A673 (cell line): ENCODE measurements at regions not wholly inside any gene's neighbourhood (a gene's known extent, or its start where the extent isn't known, plus 50 kb on each side); places are given as distances from the start of the nearest gene placed in this dataset.
A peak's percentile ranks its signal among the peaks of the same experiment; 100 is the strongest.

ENCODE experiments used
- BruUV-seq: library from RNA; stranded (reverse); fragments of 400-500 nt; replicated peaks from 2 replicates; lab custom pipeline; 2021; lab: Mats Ljungman, UMichigan
- CTCF ChIA-PET: fragments of 300-600 bp; sonication (Branson Sonifier 250); formaldehyde crosslinking; loops from one replicate; lab custom pipeline; 2022; ENCODE audit warnings: antibody characterized with exemption; lab: Charles Lee
- POLR2A ChIA-PET: fragments of 300-600 bp; sonication (Branson Sonifier 250); formaldehyde crosslinking; loops from one replicate; lab custom pipeline; 2022; ENCODE audit warnings: antibody characterized with exemption; ENCODE audit not compliant: low non-redundant PET; lab: Charles Lee
- DNase-seq: peaks from one replicate; pipeline ENCODE4 v3.0.0-alpha.2; 2015; ENCODE audit warnings: low spot score
- H3K27ac ChIP-seq: fragments of 200-600 bp; sonication (generic); 2 replicates; pipeline ENCODE4 v1.5.1; 2016; ENCODE audit warnings: mixed run types, low read depth, mild to moderate bottlenecking, mixed read lengths, antibody characterized with exemption, low read length; ENCODE audit not compliant: poor library complexity, severe bottlenecking
- H3K27me3 ChIP-seq: fragments of 200-600 bp; sonication (generic); replicated peaks from 2 replicates; pipeline ENCODE4 v1.6.1; 2017; ENCODE audit warnings: mixed run types, low read depth, mild to moderate bottlenecking, mixed read lengths, antibody characterized with exemption, low read length; ENCODE audit not compliant: insufficient read depth, poor library complexity
- H3K36me3 ChIP-seq: fragments of 200-600 bp; sonication (generic); 2 replicates; pipeline ENCODE4 v1.6.1; 2016; ENCODE audit warnings: mixed run types, mild to moderate bottlenecking, mixed read lengths, antibody characterized with exemption, low read length; ENCODE audit not compliant: insufficient read depth, poor library complexity, severe bottlenecking
- H3K4me1 ChIP-seq: fragments of 200-600 bp; sonication (generic); 2 replicates; pipeline ENCODE4 v1.6.1; 2017; ENCODE audit warnings: mixed run types, mild to moderate bottlenecking, mixed read lengths, antibody characterized with exemption, low read length; ENCODE audit not compliant: insufficient read depth, poor library complexity, severe bottlenecking
- H3K4me3 ChIP-seq: fragments of 200-600 bp; sonication (generic); 2 replicates; pipeline ENCODE4 v1.5.1; 2016; ENCODE audit warnings: low read depth, mixed run types, mild to moderate bottlenecking, mixed read lengths, low read length; ENCODE audit not compliant: poor library complexity, severe bottlenecking
- H3K9me3 ChIP-seq: fragments of 200-600 bp; sonication (generic); 2 replicates; pipeline ENCODE4 v1.6.1; 2016; ENCODE audit warnings: mixed run types, low read depth, mild to moderate bottlenecking, mixed read lengths, antibody characterized with exemption, low read length; ENCODE audit not compliant: poor library complexity, severe bottlenecking
- CTCF ChIP-seq: fragments of 300-800, 200-600 bp; sonication (generic); conservative IDR thresholded peaks from 2 replicates; pipeline ENCODE4 v1.5.1; 2017; ENCODE audit warnings: low read depth, mild to moderate bottlenecking, antibody characterized with exemption, low read length, moderate library complexity, mixed read lengths
- EZH2 ChIP-seq: fragments of 200-600 bp; sonication (generic); IDR thresholded peaks from 2 replicates; pipeline ENCODE4 v1.6.1; 2017; ENCODE audit warnings: borderline replicate concordance, low read depth, mild to moderate bottlenecking, mixed read lengths, antibody characterized with exemption, low read length; ENCODE audit not compliant: poor library complexity, severe bottlenecking
- intact Hi-C: fragments of 100-400 bp; cut with micrococcal nuclease; formaldehyde crosslinking; loops from one replicate; pipeline ENCODE4 v1.10.0; 2022; ENCODE audit not compliant: unreplicated experiment

- TF ChIP-seq CTCF (no peak), EZH2 (no peak)
These were observed 783.6 kb downstream of the BRD1 start for GRCh38 chr22:49044091-49044490.

GRCh38 chr22:49042877-49043859, 784.5 kb downstream of the BRD1 start:
- POLR2A ChIA-PET: no interaction called here
- Histone ChIP-seq H3K36me3 (no peaks in the 10 kb centered on the region), H3K4me1 (peaks cover 32% of the 10 kb centered on the region), H3K4me3 (no peak overlapping the region), H3K27ac (peak overlapping the region; percentile 19), H3K9me3 (no peaks in the 10 kb centered on the region), H3K27me3 (no peaks in the 10 kb centered on the region)
- CTCF ChIA-PET: no interaction called here
- DNase-seq: no peak
- no peak for TF ChIP-seq EZH2
- intact Hi-C loops: loop anchor here (10.0 kb wide), 1 partner anchor 468 kb away; no protein-coding TSS in a partner anchor
- no TSS peak for BruUV-seq

More at GRCh38 chr22:49044091-49044490, 783.6 kb downstream of the BRD1 start:
- no TSS peak for BruUV-seq
- Histone ChIP-seq H3K4me1 (peaks cover 32% of the 10 kb centered on the region), H3K36me3 (no peaks in the 10 kb centered on the region), H3K27ac (no peak overlapping the region), H3K9me3 (no peaks in the 10 kb centered on the region), H3K27me3 (no peaks in the 10 kb centered on the region), H3K4me3 (no peak overlapping the region)
- CTCF ChIA-PET: no interaction called here
- DNase-seq: no peak
- intact Hi-C loops: loop anchor here (10.0 kb wide), 1 partner anchor 469 kb away; no protein-coding TSS in a partner anchor
- POLR2A ChIA-PET: no interaction called here

- H3K27ac ChIP-seq: peak overlapping the region; percentile 26
- H3K27me3 ChIP-seq: no peaks in the 10 kb centered on the region
- H3K4me3 ChIP-seq: no peak overlapping the region
- peak; percentile 28 for DNase-seq
- H3K36me3 ChIP-seq: no peaks in the 10 kb centered on the region
- no peaks in the 10 kb centered on the region for H3K9me3 ChIP-seq
- TF ChIP-seq EZH2 (no peak), CTCF (no peak)
- H3K4me1 ChIP-seq: peaks cover 32% of the 10 kb centered on the region
- BruUV-seq: no TSS peak
- CTCF ChIA-PET: no interaction called here
- intact Hi-C loops: loop anchor here (10.0 kb wide), 1 partner anchor 467 kb away; no protein-coding TSS in a partner anchor
- POLR2A ChIA-PET: no interaction called here
These were observed 785.6 kb downstream of the BRD1 start for GRCh38 chr22:49042066-49042465.
